Upper lobe of right lung (tissue), 1 donor: ENCODE measurements at regions not wholly inside any gene's neighbourhood (a gene's known extent, or its start where the extent isn't known, plus 50 kb on each side); places are given as distances from the start of the nearest gene placed in this dataset.

Experiments used
- ATAC-seq: fragments of 200-7000 bp; cut with Tn5 transposase; one replicate; pipeline ENCODE4 v1.9.1; 2020; ENCODE audit warnings: mild to moderate bottlenecking, moderate library complexity
- DNase-seq: peaks from one replicate; pipeline ENCODE4 v3.0.0-alpha.2; 2020
- H3K27ac ChIP-seq: fragments of 200-600 bp; one replicate; pipeline ENCODE4 v1.8.0; 2022
- H3K27me3 ChIP-seq: fragments of 200-600 bp; one replicate; pipeline ENCODE4 v1.8.0; 2022; ENCODE audit warnings: mild to moderate bottlenecking
- H3K36me3 ChIP-seq: fragments of 200-600 bp; one replicate; pipeline ENCODE4 v1.8.0; 2022
- H3K4me1 ChIP-seq: fragments of 200-600 bp; one replicate; pipeline ENCODE4 v1.8.0; 2022
- H3K4me3 ChIP-seq: fragments of 200-600 bp; one replicate; pipeline ENCODE4 v1.8.0; 2022; ENCODE audit warnings: mild to moderate bottlenecking
- H3K9me3 ChIP-seq: fragments of 200-600 bp; one replicate; pipeline ENCODE4 v1.8.0; 2022
- intact Hi-C: fragments of 100-400 bp; cut with DNase I; formaldehyde crosslinking; loops from one replicate; pipeline ENCODE4 v1.11.0; 2022
- TF ChIP-seq, protein P1 (sequence below): fragments of 200-600 bp; IDR thresholded peaks from one replicate; pipeline ENCODE4 v1.8.0; 2022; ENCODE audit warnings: antibody characterized with exemption
- donor health status: DM: no; HTN: yes; CAD: no; lungs with severe emphysema.

DNA sequence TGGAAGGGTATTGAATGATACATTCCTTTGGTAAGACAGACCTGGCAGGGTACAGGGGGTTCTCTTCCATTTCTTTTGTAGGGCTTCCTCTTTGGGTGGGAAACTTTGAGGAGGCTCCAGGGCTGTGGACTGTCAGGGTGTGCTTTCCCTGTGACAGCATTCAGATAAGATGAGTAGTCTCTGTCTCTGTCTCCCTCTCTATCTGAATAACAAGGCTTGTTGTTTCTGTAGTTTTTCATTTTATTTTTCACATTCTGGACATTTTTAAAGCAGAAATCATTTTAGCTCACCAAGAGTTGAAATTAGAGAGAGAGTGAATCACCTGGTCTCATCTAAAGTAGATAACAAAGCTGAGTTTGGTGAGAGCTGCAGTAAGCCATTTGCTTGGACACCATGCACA is 100.8 kb upstream of the TPM1 start:
- H3K36me3 ChIP-seq, result no peaks in the 10 kb centered on the region
- no peak overlapping the region for H3K27ac ChIP-seq
- no peaks in the 10 kb centered on the region for H3K27me3 ChIP-seq
- TF ChIP-seq, protein P1, sequence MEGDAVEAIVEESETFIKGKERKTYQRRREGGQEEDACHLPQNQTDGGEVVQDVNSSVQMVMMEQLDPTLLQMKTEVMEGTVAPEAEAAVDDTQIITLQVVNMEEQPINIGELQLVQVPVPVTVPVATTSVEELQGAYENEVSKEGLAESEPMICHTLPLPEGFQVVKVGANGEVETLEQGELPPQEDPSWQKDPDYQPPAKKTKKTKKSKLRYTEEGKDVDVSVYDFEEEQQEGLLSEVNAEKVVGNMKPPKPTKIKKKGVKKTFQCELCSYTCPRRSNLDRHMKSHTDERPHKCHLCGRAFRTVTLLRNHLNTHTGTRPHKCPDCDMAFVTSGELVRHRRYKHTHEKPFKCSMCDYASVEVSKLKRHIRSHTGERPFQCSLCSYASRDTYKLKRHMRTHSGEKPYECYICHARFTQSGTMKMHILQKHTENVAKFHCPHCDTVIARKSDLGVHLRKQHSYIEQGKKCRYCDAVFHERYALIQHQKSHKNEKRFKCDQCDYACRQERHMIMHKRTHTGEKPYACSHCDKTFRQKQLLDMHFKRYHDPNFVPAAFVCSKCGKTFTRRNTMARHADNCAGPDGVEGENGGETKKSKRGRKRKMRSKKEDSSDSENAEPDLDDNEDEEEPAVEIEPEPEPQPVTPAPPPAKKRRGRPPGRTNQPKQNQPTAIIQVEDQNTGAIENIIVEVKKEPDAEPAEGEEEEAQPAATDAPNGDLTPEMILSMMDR, result no peak
- DNase-seq (no peak), ATAC-seq (no peak)
- H3K9me3 ChIP-seq, result no peaks in the 10 kb centered on the region
- intact Hi-C loops, result no loop called here
- H3K4me1 ChIP-seq, result peaks cover 11% of the 10 kb centered on the region
- no peak overlapping the region for H3K4me3 ChIP-seq

DNA sequence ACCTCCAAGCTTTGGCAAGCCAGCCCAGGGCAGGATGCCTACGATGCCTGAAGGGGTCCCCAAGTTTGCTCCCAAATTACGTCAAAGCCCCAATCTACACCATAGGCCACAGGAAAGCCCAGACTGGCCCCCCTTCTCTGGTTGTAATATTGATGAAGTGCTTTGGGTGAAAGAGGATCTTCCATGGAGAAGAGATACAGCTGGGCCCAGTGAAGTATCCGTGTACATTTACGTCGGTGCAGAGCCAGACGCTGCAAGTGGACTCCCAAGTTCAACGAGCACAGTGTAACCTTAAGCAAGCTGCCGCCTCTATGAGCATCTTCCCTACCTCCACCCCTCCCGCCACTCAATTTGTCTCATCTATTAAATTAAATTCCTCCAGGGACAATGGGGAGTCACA is 100.1 kb upstream of the TPM1 start:
- H3K4me3 ChIP-seq, result no peak overlapping the region
- no peaks in the 10 kb centered on the region for H3K27me3 ChIP-seq
- intact Hi-C loops, result no loop called here
- ATAC-seq, result no peak
- no peak for DNase-seq
- TF ChIP-seq, protein P1, result no peak
- no peaks in the 10 kb centered on the region for H3K36me3 ChIP-seq
- H3K4me1 ChIP-seq, result peaks cover 11% of the 10 kb centered on the region
- no peaks in the 10 kb centered on the region for H3K9me3 ChIP-seq
- H3K27ac ChIP-seq, result no peak overlapping the region

DNA sequence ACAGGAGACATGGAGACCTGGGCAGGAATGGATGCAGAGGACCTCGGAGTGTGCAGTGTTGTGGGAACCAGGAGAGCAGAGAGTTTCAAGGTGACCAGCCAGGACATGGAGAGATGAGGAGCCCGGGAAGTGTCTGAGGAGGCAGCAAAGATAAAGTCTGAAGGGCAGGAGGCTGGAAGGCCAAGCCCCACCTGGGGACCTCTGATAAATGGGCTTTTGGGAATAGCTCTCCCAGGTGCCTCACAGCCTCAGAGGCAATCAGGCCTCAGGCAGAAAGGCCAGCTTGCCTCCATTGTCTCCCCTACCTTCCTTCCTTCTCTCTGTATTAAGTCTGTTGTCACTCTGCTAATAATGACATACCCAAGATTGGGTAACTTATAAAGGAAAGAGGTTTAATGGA is 97.5 kb upstream of the TPM1 start:
- Histone ChIP-seq H3K36me3 (no peaks in the 10 kb centered on the region), H3K27ac (no peak overlapping the region), H3K4me1 (peaks cover 11% of the 10 kb centered on the region), H3K9me3 (no peaks in the 10 kb centered on the region), H3K4me3 (no peak overlapping the region), H3K27me3 (no peaks in the 10 kb centered on the region)
- intact Hi-C loops, result no loop called here
- TF ChIP-seq, protein P1, result no peak
- ATAC-seq (no peak), DNase-seq (no peak)

DNA sequence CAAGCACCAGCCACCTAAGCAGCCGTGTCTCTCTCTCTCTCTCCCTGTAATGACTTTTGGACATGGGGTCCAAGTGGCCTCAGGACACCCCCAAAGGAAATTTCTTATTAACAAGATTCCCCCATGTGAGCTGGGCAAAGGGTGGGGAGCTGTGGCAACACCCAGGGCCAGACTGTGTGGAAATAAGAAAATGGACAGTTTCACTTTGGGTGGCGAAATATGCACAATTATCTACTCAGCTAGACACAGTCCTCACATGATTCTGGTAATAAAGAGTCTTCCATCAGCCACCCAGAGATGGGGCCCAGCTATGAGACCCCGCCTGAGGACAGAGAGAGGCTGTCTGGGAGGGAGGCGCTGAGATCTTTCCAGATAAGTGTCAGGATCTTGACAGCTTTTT is 96.8 kb upstream of the TPM1 start:
- Histone ChIP-seq H3K27me3 (peaks cover under 1% of the 10 kb centered on the region), H3K36me3 (no peaks in the 10 kb centered on the region), H3K27ac (no peak overlapping the region), H3K4me3 (no peak overlapping the region), H3K9me3 (no peaks in the 10 kb centered on the region), H3K4me1 (peaks cover 8% of the 10 kb centered on the region)
- DNase-seq (no peak), ATAC-seq (peak; percentile 33)
- TF ChIP-seq, protein P1, result no peak
- intact Hi-C loops, result no loop called here

DNA sequence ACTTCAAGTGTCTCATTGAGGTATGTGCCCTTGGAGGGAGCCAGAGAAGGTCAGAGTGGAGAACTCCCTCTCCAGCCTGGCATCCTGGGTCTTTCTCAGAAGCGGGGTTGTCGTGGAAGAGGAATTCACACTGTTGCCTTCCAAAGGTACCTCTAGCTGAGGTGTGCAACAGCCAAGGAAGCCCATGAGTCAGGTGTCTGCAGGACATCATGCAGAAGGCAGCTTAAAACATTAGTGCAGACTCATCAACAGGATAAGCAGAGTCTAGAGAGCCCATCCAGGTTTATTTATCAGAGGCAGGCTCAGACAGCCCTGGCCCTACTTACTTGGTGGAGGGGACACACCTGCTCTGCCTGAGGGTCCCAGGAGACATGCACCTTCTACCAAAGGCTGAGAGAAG is 95.6 kb upstream of the TPM1 start:
- TF ChIP-seq, protein P1, result no peak
- no peak overlapping the region for H3K27ac ChIP-seq
- DNase-seq, result no peak
- H3K9me3 ChIP-seq, result no peaks in the 10 kb centered on the region
- no peak for ATAC-seq
- no peaks in the 10 kb centered on the region for H3K4me1 ChIP-seq
- H3K36me3 ChIP-seq, result no peaks in the 10 kb centered on the region
- H3K4me3 ChIP-seq, result no peak overlapping the region
- intact Hi-C loops, result no loop called here
- H3K27me3 ChIP-seq, result peaks cover 11% of the 10 kb centered on the region

DNA sequence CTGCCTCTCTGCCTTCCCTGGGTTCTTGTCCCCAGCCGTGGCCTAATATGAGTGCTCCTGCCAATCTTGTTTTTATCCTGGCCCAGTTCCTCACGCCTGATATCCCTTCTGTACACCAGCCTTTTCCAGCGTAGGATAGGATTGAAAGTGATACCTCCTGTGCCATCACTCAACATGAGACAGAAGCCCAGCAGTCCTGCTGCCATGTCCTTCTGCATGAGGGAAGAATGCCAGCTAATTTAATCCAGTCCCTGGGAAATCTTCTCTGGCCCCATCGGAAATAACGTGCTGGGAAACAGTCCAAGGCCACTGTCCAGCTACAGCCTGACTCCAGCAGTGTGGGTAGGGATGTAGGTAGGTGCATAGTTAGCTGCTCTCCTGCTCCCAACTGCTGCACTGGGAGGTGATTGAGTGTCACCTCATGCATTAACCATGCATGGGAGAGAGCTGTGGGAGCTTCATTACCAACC is 92.0 kb upstream of the TPM1 start:
- H3K4me1 ChIP-seq, result no peaks in the 10 kb centered on the region
- H3K9me3 ChIP-seq, result no peaks in the 10 kb centered on the region
- TF ChIP-seq, protein P1, result no peak
- no peak for DNase-seq
- intact Hi-C loops, result no loop called here
- H3K36me3 ChIP-seq, result no peaks in the 10 kb centered on the region
- H3K27me3 ChIP-seq, result peaks cover 16% of the 10 kb centered on the region
- ATAC-seq, result no peak
- H3K27ac ChIP-seq, result no peak overlapping the region
- no peak overlapping the region for H3K4me3 ChIP-seq
